Nephron progenitor cell (in vitro differentiated cells): ENCODE measurements at regions not wholly inside any gene's neighbourhood (a gene's known extent, or its start where the extent isn't known, plus 50 kb on each side); places are given as distances from the start of the nearest gene placed in this dataset.

ENCODE experiments used
- DNase-seq: peaks from one replicate; pipeline ENCODE4 v3.0.0; 2021
- H3K27ac Mint-ChIP-seq: 2 replicates; pipeline ENCODE4 v1.8.0; 2021; ENCODE audit warnings: mild to moderate bottlenecking, moderate library complexity, mixed read lengths
- H3K27me3 Mint-ChIP-seq: 2 replicates; pipeline ENCODE4 v1.8.0; 2021; ENCODE audit warnings: mild to moderate bottlenecking, low read depth, mixed read lengths; ENCODE audit not compliant: poor library complexity
- H3K36me3 Mint-ChIP-seq: 2 replicates; pipeline ENCODE4 v1.8.0; 2021; ENCODE audit warnings: low read depth, mixed read lengths
- H3K4me1 Mint-ChIP-seq: 2 replicates; pipeline ENCODE4 v1.8.0; 2021; ENCODE audit warnings: mixed read lengths
- H3K4me3 Mint-ChIP-seq: 2 replicates; pipeline ENCODE4 v1.8.0; 2021; ENCODE audit warnings: mild to moderate bottlenecking, moderate library complexity, mixed read lengths
- H3K9me3 Mint-ChIP-seq: 2 replicates; pipeline ENCODE4 v1.8.0; 2021; ENCODE audit warnings: mild to moderate bottlenecking, moderate library complexity, mixed read lengths
- CTCF ChIP-seq: fragments of 200-600 bp; sonication (generic); IDR thresholded peaks from 2 replicates; pipeline ENCODE4 v1.5.0; 2021; ENCODE audit warnings: antibody characterized with exemption

DNA sequence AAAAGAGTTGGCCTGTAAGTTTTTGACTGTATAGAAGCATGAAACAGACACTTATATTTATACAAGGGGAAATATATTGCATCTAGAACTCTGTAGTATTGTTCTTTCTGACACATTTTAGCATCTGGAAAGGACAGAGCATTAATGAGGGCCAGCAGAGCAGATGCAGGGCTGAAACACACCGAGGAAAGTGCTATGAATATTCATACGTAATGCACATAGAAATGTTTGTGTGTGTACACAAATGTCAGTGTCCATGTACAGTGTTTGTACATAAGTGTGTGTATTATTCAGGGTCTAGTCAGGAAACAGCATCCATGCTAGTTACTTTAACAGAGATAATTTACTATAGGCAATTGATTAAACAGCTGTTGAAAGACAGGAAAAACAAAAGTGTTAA is 146.5 kb upstream of the DTNBP1 start:
- DNase-seq = no peak
- Mint-ChIP-seq H3K27me3 (peaks cover 3% of the 10 kb centered on the region), H3K27ac (peak overlapping the region; percentile 13), H3K4me3 (no peak overlapping the region), H3K4me1 (peaks cover 43% of the 10 kb centered on the region), H3K9me3 (peaks cover 7% of the 10 kb centered on the region), H3K36me3 (no peaks in the 10 kb centered on the region)
- no peak for TF ChIP-seq CTCF

- H3K4me3 Mint-ChIP-seq = peak overlapping the region; percentile 76
These were observed 141.6 kb upstream of the DTNBP1 start for GRCh38 chr6:15804164-15805154.

DNA sequence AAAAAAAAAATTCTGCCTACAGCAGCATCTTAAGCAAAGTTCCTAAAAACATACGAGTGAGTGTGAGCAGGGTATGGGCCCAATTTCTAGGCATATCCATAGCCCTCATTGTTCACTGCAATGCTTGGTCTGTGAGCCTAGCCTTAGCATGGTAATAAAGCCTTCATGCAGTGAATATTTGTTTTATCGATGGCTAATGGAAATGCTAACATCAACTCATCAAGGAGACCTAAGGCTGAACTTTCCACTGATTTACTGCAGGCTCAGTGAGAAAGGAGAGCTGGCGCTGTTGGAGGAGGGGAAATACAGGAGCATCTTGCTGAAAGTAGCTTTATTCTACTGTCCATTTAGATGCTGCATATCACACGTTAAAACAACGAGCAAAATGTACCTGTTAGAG is 139.6 kb upstream of the DTNBP1 start:
- TF ChIP-seq CTCF = no peak
- Mint-ChIP-seq H3K9me3 (peaks cover 19% of the 10 kb centered on the region), H3K27ac (peak overlapping the region; percentile 57), H3K36me3 (peaks cover 9% of the 10 kb centered on the region), H3K27me3 (peaks cover 4% of the 10 kb centered on the region), H3K4me1 (peaks cover 52% of the 10 kb centered on the region), H3K4me3 (peak overlapping the region; percentile 4)
- no peak for DNase-seq

More at GRCh38 chr6:15804164-15805154, 141.6 kb upstream of the DTNBP1 start:
- Mint-ChIP-seq H3K27me3 (no peaks in the 10 kb centered on the region), H3K9me3 (peaks cover 7% of the 10 kb centered on the region), H3K36me3 (no peaks in the 10 kb centered on the region), H3K27ac (peak overlapping the region; percentile 58), H3K4me1 (peaks cover 48% of the 10 kb centered on the region)
- TF ChIP-seq CTCF = no peak
- DNase-seq = peak; percentile 57

DNA sequence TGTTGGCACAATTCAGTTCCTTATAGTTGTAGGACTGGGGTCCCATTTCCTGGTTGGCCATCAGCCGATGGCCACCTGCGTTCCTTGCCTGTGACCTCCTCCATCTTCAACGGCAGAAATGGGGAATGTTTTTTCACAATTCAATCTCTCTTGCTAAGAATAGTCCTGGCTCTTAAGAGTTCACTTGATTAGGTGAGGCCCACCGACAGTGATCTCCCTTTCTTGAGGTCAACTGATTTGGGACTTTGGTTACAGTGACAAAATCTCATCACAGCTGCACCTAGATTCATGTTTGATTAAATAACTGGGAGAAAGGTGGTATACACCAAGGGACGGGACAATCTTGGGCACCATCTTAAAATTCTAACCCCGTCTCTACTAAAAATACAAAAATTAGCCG is 139.1 kb upstream of the DTNBP1 start:
- no peak for DNase-seq
- H3K27me3 Mint-ChIP-seq = peaks cover 9% of the 10 kb centered on the region
- H3K9me3 Mint-ChIP-seq = peaks cover 22% of the 10 kb centered on the region
- peaks cover 52% of the 10 kb centered on the region for H3K4me1 Mint-ChIP-seq
- TF ChIP-seq CTCF = no peak
- no peak overlapping the region for H3K4me3 Mint-ChIP-seq
- peaks cover 14% of the 10 kb centered on the region for H3K36me3 Mint-ChIP-seq
- no peak overlapping the region for H3K27ac Mint-ChIP-seq

DNA sequence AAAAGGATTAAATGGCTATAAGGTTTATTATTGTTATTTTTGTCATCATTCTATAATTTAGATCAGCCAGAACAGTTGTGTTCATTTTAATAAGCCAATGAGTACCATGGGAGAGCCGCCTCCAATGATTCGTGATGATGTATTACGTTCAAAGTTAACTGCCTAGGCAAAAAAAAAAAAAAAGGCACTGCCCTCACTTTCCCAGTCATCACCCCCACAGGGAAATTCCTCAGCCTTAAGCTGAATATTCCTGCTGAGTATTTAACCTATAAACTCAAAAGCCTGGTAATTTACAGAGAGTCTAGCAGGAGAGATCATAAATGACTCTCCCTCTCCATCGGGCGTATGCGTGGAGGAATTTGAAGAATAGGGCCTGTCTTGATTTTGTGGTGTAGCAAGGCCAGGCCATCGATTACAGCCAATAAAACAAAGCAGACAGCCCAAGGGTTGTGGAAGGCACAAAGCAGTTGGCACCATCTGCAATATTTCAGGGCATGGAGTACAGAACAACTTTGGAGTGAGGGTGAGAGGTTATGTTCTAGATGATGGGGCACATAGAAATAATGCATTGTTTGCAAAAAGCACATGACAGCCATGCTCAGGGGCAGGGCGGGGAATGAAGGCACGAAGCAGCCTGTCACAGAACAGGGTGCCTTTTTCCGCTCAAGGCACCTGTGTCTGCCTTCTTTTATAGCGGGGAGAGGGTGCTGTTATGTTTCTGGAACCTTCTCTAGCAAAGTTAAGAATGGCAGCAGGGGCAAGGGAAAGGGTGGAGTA is 138.2 kb upstream of the DTNBP1 start:
- DNase-seq = no peak
- peaks cover 52% of the 10 kb centered on the region for H3K4me1 Mint-ChIP-seq
- H3K36me3 Mint-ChIP-seq = peaks cover 16% of the 10 kb centered on the region
- H3K9me3 Mint-ChIP-seq = peaks cover 31% of the 10 kb centered on the region
- no peak overlapping the region for H3K27ac Mint-ChIP-seq
- H3K4me3 Mint-ChIP-seq = peak overlapping the region; percentile 56
- H3K27me3 Mint-ChIP-seq = peaks cover 14% of the 10 kb centered on the region
- TF ChIP-seq CTCF = no peak
